CD4-positive, alpha-beta T cell treated with Interferon gamma for 1 hour (primary cell): ENCODE measurements at regions not wholly inside any gene's neighbourhood (a gene's known extent, or its start where the extent isn't known, plus 50 kb on each side); places are given as distances from the start of the nearest gene placed in this dataset.

Source experiments
- DNase-seq: peaks from one replicate; pipeline ENCODE4 v3.0.0-alpha.2; 2020

- DNase-seq, result no peak
Observed at GRCh38 chr7:106480161-106480579, 180.8 kb downstream of the CCDC71L start.

- DNase-seq, result no peak
Observed at GRCh38 chr7:106476751-106477150, 184.2 kb downstream of the CCDC71L start.

- no peak for DNase-seq
Observed at GRCh38 chr7:106472741-106473140, 188.0 kb upstream of the NAMPT start.

GRCh38 chr7:106471686-106472440 lies 187.1 kb upstream of the NAMPT start:
- no peak for DNase-seq

- no peak for DNase-seq
Observed at GRCh38 chr7:106471021-106471420, 186.2 kb upstream of the NAMPT start.

- no peak for DNase-seq
Observed at GRCh38 chr7:106466867-106467266, 182.1 kb upstream of the NAMPT start.

- no peak for DNase-seq
Observed at GRCh38 chr7:106465704-106466468, 181.1 kb upstream of the NAMPT start.

GRCh38 chr7:106464651-106465050 lies 179.9 kb upstream of the NAMPT start:
- no peak for DNase-seq

- no peak for DNase-seq
Observed at GRCh38 chr7:106463851-106464611, 179.2 kb upstream of the NAMPT start.

GRCh38 chr7:106462914-106463482 lies 178.2 kb upstream of the NAMPT start:
- no peak for DNase-seq

GRCh38 chr7:106462365-106462859 lies 177.6 kb upstream of the NAMPT start:
- DNase-seq, result no peak

GRCh38 chr7:106460792-106461254 lies 176.0 kb upstream of the NAMPT start:
- DNase-seq, result peak; percentile 14

GRCh38 chr7:106459397-106460072 lies 174.8 kb upstream of the NAMPT start:
- DNase-seq, result no peak

GRCh38 chr7:106457678-106458077 lies 172.9 kb upstream of the NAMPT start:
- no peak for DNase-seq

GRCh38 chr7:106456329-106456728 lies 171.5 kb upstream of the NAMPT start:
- no peak for DNase-seq

- DNase-seq, result no peak
Observed at GRCh38 chr7:106452031-106452851, 167.5 kb upstream of the NAMPT start.

- no peak for DNase-seq
Observed at GRCh38 chr7:106451171-106451570, 166.4 kb upstream of the NAMPT start.

- DNase-seq, result no peak
Observed at GRCh38 chr7:106450716-106451115, 165.9 kb upstream of the NAMPT start.

- no peak for DNase-seq
Observed at GRCh38 chr7:106448992-106449859, 164.4 kb upstream of the NAMPT start.

- DNase-seq, result no peak
Observed at GRCh38 chr7:106448346-106448991, 163.7 kb upstream of the NAMPT start.
